ENCODE measurements at regions not wholly inside any gene's neighbourhood (a gene's known extent, or its start where the extent isn't known, plus 50 kb on each side); places are given as distances from the start of the nearest gene placed in this dataset.

DNA sequence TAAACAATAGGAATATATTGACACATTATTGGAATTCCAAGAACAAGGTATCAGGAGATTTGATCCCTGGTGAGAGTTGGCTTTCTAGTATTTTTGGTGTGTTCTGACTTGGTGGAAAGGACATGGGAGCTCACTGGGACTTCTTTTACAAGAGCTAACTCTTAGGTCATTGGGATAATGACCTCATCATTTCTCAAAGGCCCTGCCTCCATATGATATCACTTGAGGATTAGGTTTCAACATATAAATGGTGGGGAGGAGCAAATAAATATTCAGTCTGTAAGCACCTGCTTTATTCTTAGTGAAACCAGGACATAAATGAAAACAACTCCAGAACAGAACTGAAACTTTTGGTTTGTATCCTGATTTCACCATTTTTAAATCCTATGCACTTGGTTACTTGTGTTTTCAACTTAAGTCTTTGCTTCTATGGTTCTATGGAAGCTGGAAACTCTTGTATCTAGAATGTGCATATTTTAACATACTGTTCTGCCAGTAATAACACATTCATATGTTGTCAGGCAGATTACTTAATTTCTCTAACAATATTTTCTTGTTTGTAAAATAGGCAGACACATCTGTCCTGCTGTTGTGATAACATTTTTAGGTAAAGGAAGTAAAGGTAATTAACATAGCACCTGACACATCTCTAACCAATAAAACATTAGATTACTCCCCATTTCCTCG lies 1527.7 kb upstream of the CDH8 start:
- TF ChIP-seq POLR2A (IDR thresholded peaks at IDR 0.05): no peak
- TF ChIP-seq, protein P1, sequence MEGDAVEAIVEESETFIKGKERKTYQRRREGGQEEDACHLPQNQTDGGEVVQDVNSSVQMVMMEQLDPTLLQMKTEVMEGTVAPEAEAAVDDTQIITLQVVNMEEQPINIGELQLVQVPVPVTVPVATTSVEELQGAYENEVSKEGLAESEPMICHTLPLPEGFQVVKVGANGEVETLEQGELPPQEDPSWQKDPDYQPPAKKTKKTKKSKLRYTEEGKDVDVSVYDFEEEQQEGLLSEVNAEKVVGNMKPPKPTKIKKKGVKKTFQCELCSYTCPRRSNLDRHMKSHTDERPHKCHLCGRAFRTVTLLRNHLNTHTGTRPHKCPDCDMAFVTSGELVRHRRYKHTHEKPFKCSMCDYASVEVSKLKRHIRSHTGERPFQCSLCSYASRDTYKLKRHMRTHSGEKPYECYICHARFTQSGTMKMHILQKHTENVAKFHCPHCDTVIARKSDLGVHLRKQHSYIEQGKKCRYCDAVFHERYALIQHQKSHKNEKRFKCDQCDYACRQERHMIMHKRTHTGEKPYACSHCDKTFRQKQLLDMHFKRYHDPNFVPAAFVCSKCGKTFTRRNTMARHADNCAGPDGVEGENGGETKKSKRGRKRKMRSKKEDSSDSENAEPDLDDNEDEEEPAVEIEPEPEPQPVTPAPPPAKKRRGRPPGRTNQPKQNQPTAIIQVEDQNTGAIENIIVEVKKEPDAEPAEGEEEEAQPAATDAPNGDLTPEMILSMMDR (IDR thresholded peaks at IDR 0.05): no peak
- peaks cover 0 to 10% (median 0%) of the 10 kb centered on the region in 12 donors for H3K9me3 ChIP-seq
- WGBS, 4 donors: 37 to 58% (median 45%) methylated on average over 1 of the region's 1 CpG
- no peaks in the 10 kb centered on the region for H3K27me3 ChIP-seq
- no peak for ATAC-seq
- intact Hi-C loops (cut with DNase I): no loop called here
- H3K36me3 ChIP-seq: no peaks in the 10 kb centered on the region
- no peak overlapping the region for H3K27ac ChIP-seq
- H3K4me1 ChIP-seq: peaks cover 0 to 4% (median 0%) of the 10 kb centered on the region in 12 donors
- no peak for DNase-seq
- no peak overlapping the region for H3K4me3 ChIP-seq

DNA sequence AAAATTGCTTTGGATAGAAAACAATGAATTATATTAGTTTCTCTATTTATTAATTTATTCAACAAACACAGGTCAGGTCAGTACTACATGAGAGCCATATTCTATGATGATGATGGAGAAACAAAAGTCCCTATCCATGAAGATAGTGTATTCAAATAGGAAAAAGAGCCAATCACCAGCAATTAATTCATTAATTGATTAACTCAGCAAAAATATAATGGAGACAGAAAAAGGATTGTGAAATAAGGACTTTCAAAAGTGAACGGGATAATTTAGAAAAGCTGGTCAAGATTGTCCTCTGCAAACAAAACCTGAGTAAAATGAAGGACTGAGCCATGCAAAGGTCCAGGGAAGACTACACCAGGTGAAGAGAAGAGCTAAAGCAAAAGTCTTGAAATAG lies 1517.7 kb upstream of the CDH8 start:
- no peaks in the 10 kb centered on the region for H3K27me3 ChIP-seq
- no peak overlapping the region for H3K4me3 ChIP-seq
- intact Hi-C loops (cut with DNase I): no loop called here
- DNase-seq (no peak), ATAC-seq (no peak)
- 88 to 92% (median 88%) methylated on average over 1 of the region's 1 CpG for WGBS, 4 donors
- no peak overlapping the region for H3K27ac ChIP-seq
- peaks cover 0 to 5% (median 0%) of the 10 kb centered on the region in 12 donors for H3K4me1 ChIP-seq
- no peaks in the 10 kb centered on the region for H3K36me3 ChIP-seq
- TF ChIP-seq POLR2A (IDR thresholded peaks at IDR 0.05): no peak
- TF ChIP-seq, protein P1 (IDR thresholded peaks at IDR 0.05): no peak
- H3K9me3 ChIP-seq: no peaks in the 10 kb centered on the region

DNA sequence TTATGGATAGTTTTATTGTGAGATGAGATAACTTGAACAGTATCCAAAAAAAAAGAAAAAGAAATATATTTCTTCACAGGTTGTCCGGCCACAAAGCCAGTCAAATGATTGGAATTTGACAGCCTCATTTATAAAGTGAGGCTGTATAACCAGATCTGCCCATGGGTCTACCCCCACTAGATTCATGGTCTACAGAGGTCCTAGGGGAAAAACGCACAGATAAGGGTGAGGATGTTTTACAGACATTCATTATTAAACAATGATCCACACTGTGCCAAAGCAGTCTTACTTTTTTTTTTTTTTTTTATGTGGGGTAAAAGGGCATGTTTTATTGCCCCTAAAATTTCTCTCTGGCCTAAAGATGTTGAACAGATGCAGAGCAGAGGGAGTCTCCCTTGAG lies 1503.0 kb upstream of the CDH8 start:
- 75 to 83% (median 76%) methylated on average over 2 of the region's 2 CpGs for WGBS, 4 donors
- TF ChIP-seq, protein P1 (IDR thresholded peaks at IDR 0.05): no peak
- no peak for TF ChIP-seq POLR2A (IDR thresholded peaks at IDR 0.05)
- ATAC-seq (no peak), DNase-seq (no peak)
- Histone ChIP-seq H3K27ac (no peak overlapping the region), H3K9me3 (peaks cover 0 to 3% (median 0%) of the 10 kb centered on the region in 12 donors), H3K27me3 (no peaks in the 10 kb centered on the region), H3K4me3 (no peak overlapping the region), H3K4me1 (peaks cover 0 to 4% (median 0%) of the 10 kb centered on the region in 12 donors), H3K36me3 (no peaks in the 10 kb centered on the region)
- intact Hi-C loops (cut with DNase I): no loop called here

DNA sequence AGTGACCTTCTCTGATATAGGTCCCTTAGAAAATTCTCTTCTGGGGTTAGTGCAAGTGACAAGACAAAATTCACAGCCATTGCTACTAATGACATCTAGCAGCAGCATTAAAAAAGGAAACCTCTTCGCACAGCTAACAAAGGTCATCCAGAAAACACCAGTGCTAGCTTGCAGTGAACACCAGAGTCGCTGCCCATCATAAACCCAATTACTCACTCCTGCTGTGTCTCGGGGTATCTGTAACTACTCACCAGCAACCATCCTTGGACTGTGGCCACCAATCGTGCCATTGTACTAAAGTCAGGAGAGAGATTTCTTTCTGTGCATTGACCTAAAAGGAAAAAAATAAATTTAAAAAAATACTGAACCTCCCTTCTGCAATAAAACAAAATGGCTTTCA lies 1494.7 kb upstream of the CDH8 start:
- DNase-seq (peak in 3 of 5 donors; percentile 15 to 53 (median 26)), ATAC-seq (peak in 3 of 4 donors; percentile 85 to 91 (median 88))
- no peak overlapping the region for H3K4me3 ChIP-seq
- intact Hi-C loops (cut with DNase I): no loop called here
- H3K27ac ChIP-seq: peak overlapping the region in 3 of 12 donors; percentile 22 to 40 (median 32)
- H3K4me1 ChIP-seq: peaks cover 0 to 5% (median 0%) of the 10 kb centered on the region in 12 donors
- peaks cover 0 to 12% (median 3%) of the 10 kb centered on the region in 12 donors for H3K9me3 ChIP-seq
- WGBS, 4 donors: 35 to 66% (median 45%) methylated on average over 4 of the region's 4 CpGs
- TF ChIP-seq, protein P1 (IDR thresholded peaks at IDR 0.05): no peak
- no peak for TF ChIP-seq POLR2A (IDR thresholded peaks at IDR 0.05)
- no peaks in the 10 kb centered on the region for H3K36me3 ChIP-seq
- H3K27me3 ChIP-seq: no peaks in the 10 kb centered on the region
